SKM-1 treated with dmso at 0.1 percent for 144 hours (cell line): ENCODE measurements at regions not wholly inside any gene's neighbourhood (a gene's known extent, or its start where the extent isn't known, plus 50 kb on each side); places are given as distances from the start of the nearest gene placed in this dataset.
A peak's percentile ranks its signal among the peaks of the same experiment; 100 is the strongest.
"Not testable (repeated sequence)": the region's sequence is repeated elsewhere in the genome, so short reads cannot be mapped to it uniquely, and the experiment has no call there.

Source experiments
- DNase-seq: peaks from one replicate; lab custom pipeline; 2025; ENCODE audit not compliant: unreplicated experiment; lab: John Stamatoyannopoulos, UW

GRCh38 chr6:8181160-8181881 lies 79.0 kb upstream of the EEF1E1 start:
- DNase-seq: peak; percentile 38

- DNase-seq: no peak
Observed at GRCh38 chr6:8180327-8181159, 78.2 kb upstream of the EEF1E1 start.

- no peak for DNase-seq
Observed at GRCh38 chr6:8177721-8178120, 75.4 kb upstream of the EEF1E1 start.

GRCh38 chr6:8175046-8175777 lies 72.9 kb upstream of the EEF1E1 start:
- no peak for DNase-seq

GRCh38 chr6:8174571-8174970 lies 72.2 kb upstream of the EEF1E1 start:
- DNase-seq: no peak

- DNase-seq: no peak
Observed at GRCh38 chr6:8172530-8172929, 70.2 kb upstream of the EEF1E1 start.

GRCh38 chr6:8170754-8171153 lies 68.4 kb upstream of the EEF1E1 start:
- no peak for DNase-seq

GRCh38 chr6:8170245-8170644 lies 67.9 kb upstream of the EEF1E1 start:
- no peak for DNase-seq

- no peak for DNase-seq
Observed at GRCh38 chr6:8166156-8166555, 63.8 kb upstream of the EEF1E1 start.

GRCh38 chr6:8165008-8165407 lies 62.7 kb upstream of the EEF1E1 start:
- DNase-seq: not testable (repeated sequence)

GRCh38 chr6:8164281-8164680 lies 61.9 kb upstream of the EEF1E1 start:
- not testable (repeated sequence) for DNase-seq

- no peak for DNase-seq
Observed at GRCh38 chr6:8159966-8160365, 57.6 kb upstream of the EEF1E1 start.

- DNase-seq: no peak
Observed at GRCh38 chr6:8157839-8158238, 55.5 kb upstream of the EEF1E1 start.

- no peak for DNase-seq
Observed at GRCh38 chr6:8155259-8156012, 53.1 kb upstream of the EEF1E1 start.
